Memory B cell (primary cell): ENCODE measurements at regions not wholly inside any gene's neighbourhood (a gene's known extent, or its start where the extent isn't known, plus 50 kb on each side); places are given as distances from the start of the nearest gene placed in this dataset.
"Not testable (repeated sequence)": the region's sequence is repeated elsewhere in the genome, so short reads cannot be mapped to it uniquely, and the experiment has no call there.

ENCODE experiments used
- ATAC-seq: fragments of 150-1000 bp; cut with Tn5 transposase; 2 replicates; pipeline ENCODE4 v1.10.0; 2021; ENCODE audit warnings: low read depth, mild to moderate bottlenecking, moderate library complexity
- DNase-seq, 2 donors: peaks; one replicate each; pipeline ENCODE4 v3.0.0; 2022; ENCODE audit warnings: low spot score in 2 of 2
- H3K27ac Mint-ChIP-seq: one replicate; pipeline ENCODE4 v1.8.0; 2022; ENCODE audit warnings: mild to moderate bottlenecking, moderate library complexity, mixed read lengths
- H3K27me3 Mint-ChIP-seq: one replicate; pipeline ENCODE4 v1.8.0; 2022; ENCODE audit warnings: mixed read lengths
- H3K36me3 Mint-ChIP-seq: one replicate; pipeline ENCODE4 v1.8.0; 2022; ENCODE audit warnings: mild to moderate bottlenecking, mixed read lengths
- H3K4me1 Mint-ChIP-seq: one replicate; pipeline ENCODE4 v1.8.0; 2022; ENCODE audit warnings: mixed read lengths
- H3K4me3 Mint-ChIP-seq: one replicate; pipeline ENCODE4 v1.8.0; 2022; ENCODE audit warnings: mild to moderate bottlenecking, moderate library complexity, mixed read lengths
- H3K9me3 Mint-ChIP-seq: one replicate; pipeline ENCODE4 v1.8.0; 2022; ENCODE audit warnings: mixed read lengths

- ATAC-seq (peak; percentile 70), DNase-seq (peak in 1 of 2 donors; percentile 30)
- H3K4me3 Mint-ChIP-seq = peak overlapping the region; percentile 37
- H3K4me1 Mint-ChIP-seq = peaks cover 47% of the 10 kb centered on the region
- peaks cover 10% of the 10 kb centered on the region for H3K36me3 Mint-ChIP-seq
- H3K27me3 Mint-ChIP-seq = no peaks in the 10 kb centered on the region
- no peaks in the 10 kb centered on the region for H3K9me3 Mint-ChIP-seq
- peak overlapping the region; percentile 96 for H3K27ac Mint-ChIP-seq
Measured at GRCh38 chr6:150689900-150690590, 90.4 kb downstream of the PLEKHG1 start.

DNA sequence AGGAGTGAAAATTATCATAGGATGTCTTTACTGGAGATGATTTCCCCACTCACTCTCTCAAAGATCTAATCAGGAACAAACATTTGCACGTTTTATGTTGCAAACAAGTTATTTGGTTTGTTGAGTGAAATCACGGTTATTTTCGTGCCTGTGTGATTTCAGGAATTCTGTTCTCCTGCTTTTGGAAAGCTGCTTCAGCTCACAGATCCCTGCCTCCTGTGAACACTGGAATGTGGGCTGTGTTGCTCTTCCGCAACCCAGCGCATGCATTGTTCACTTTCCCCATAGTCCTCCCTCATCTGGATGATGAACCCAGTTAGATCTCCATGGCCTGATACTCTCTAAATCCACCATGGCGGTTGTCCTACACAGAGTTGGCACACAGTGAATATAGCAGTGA, 91.0 kb downstream of the PLEKHG1 start:
- H3K4me3 Mint-ChIP-seq = peak overlapping the region; percentile 37

DNA sequence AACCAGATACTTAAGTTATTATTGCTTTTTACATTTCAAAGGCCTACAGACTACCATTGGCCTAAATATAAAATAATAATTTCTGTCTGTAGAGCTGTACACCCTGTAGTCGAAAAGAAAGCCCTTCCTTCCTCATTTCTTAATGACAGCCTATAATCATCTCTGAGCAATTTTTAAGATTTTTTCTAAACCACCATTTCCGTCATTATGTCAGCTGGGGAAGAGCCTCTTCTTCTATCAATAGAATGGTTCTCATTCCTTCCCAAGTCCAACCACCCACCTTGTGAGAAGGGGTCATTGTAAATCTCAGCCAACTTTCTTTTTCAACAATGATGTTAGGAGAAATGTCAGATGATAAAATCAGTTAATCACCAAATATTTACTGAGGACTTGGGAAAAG, 91.8 kb downstream of the PLEKHG1 start:
- peak in 1 of 2 donors; percentile 46 for DNase-seq
- Mint-ChIP-seq H3K36me3 (peaks cover 14% of the 10 kb centered on the region), H3K27ac (peak overlapping the region; percentile 96), H3K4me3 (peak overlapping the region; percentile 55), H3K9me3 (no peaks in the 10 kb centered on the region), H3K4me1 (peaks cover 40% of the 10 kb centered on the region), H3K27me3 (no peaks in the 10 kb centered on the region)
- ATAC-seq = peak; percentile 86

More for the DNA sequence above, 91.0 kb downstream of the PLEKHG1 start:
- ATAC-seq = no peak
- H3K4me1 Mint-ChIP-seq = peaks cover 45% of the 10 kb centered on the region
- H3K36me3 Mint-ChIP-seq = peaks cover 12% of the 10 kb centered on the region
- DNase-seq = no peak
- H3K9me3 Mint-ChIP-seq = no peaks in the 10 kb centered on the region
- H3K27ac Mint-ChIP-seq = peak overlapping the region; percentile 96
- no peaks in the 10 kb centered on the region for H3K27me3 Mint-ChIP-seq

- ATAC-seq (no peak), DNase-seq (no peak)
- Mint-ChIP-seq H3K27ac (peak overlapping the region; percentile 63), H3K36me3 (peaks cover 15% of the 10 kb centered on the region), H3K4me1 (peaks cover 42% of the 10 kb centered on the region), H3K9me3 (no peaks in the 10 kb centered on the region), H3K27me3 (no peaks in the 10 kb centered on the region), H3K4me3 (no peak overlapping the region)
Measured at GRCh38 chr6:150692604-150693003, 92.9 kb downstream of the PLEKHG1 start.

DNA sequence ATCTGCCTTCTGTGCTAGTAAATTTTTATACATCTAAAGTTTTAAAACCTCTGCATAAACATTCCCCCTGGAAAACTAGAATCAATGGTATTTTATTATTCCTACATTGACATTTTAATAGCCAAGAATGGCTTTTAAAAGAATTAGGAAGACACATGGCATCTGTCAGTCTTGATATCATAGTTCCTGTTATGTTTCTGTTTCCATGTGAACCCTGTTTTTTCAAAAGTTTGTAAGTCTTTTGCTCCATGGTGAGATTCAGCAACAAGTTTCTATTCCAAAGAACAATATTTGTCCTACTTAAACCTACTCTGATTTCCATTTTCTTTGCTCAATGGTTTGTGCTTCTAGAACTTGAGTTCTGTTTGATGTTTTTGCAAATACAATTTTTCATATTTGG, 95.2 kb downstream of the PLEKHG1 start:
- peaks cover 46% of the 10 kb centered on the region for H3K4me1 Mint-ChIP-seq
- H3K27me3 Mint-ChIP-seq = no peaks in the 10 kb centered on the region
- ATAC-seq = no peak
- H3K36me3 Mint-ChIP-seq = peaks cover 12% of the 10 kb centered on the region
- H3K27ac Mint-ChIP-seq = peak overlapping the region; percentile 85
- DNase-seq = no peak
- no peak overlapping the region for H3K4me3 Mint-ChIP-seq
- no peaks in the 10 kb centered on the region for H3K9me3 Mint-ChIP-seq

DNA sequence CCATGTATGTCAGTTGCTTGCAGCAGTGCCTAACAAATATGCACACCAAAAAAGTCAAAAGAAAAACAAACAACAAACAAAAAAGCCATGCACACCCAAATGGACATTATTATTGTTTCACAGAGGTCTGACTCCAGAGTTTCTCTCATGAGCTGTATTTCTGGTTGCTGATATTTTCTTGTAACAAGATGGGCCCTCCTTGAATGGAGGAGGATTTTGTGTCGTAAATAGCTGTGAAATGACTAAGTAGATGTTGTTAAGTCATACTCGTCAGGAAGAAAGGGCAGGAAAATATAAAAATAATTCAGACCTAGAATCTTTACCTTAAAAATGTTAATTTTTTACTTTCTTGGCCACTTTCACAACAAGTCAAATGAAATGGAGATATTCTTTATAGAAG, 96.0 kb downstream of the PLEKHG1 start:
- DNase-seq (no peak), ATAC-seq (no peak)
- peaks cover 39% of the 10 kb centered on the region for H3K4me1 Mint-ChIP-seq
- H3K27me3 Mint-ChIP-seq = no peaks in the 10 kb centered on the region
- peaks cover 12% of the 10 kb centered on the region for H3K36me3 Mint-ChIP-seq
- H3K27ac Mint-ChIP-seq = peak overlapping the region; percentile 85
- no peaks in the 10 kb centered on the region for H3K9me3 Mint-ChIP-seq
- no peak overlapping the region for H3K4me3 Mint-ChIP-seq

DNA sequence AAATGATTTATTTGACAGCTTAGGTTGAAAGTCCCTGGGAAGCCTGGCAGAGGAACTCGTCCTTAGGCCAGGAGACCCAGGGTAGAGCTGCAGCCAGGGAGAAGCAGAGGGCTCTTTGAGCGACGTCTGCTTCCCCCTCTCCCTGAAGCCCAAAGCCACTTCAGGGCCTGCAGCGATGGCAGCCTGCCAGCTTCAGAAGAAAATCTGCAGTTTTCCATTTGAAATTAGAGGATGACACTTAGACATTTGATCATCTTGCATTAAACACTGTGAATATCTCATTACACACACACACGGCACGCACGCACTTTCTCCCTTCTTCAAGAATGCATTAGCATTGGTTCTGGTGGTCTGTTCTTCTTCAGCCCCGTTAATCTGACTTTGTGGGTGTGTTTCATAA, 96.5 kb downstream of the PLEKHG1 start:
- Mint-ChIP-seq H3K4me3 (no peak overlapping the region), H3K9me3 (no peaks in the 10 kb centered on the region), H3K36me3 (peaks cover 12% of the 10 kb centered on the region), H3K27me3 (no peaks in the 10 kb centered on the region), H3K4me1 (peaks cover 35% of the 10 kb centered on the region), H3K27ac (peak overlapping the region; percentile 82)
- ATAC-seq (no peak), DNase-seq (no peak)

DNA sequence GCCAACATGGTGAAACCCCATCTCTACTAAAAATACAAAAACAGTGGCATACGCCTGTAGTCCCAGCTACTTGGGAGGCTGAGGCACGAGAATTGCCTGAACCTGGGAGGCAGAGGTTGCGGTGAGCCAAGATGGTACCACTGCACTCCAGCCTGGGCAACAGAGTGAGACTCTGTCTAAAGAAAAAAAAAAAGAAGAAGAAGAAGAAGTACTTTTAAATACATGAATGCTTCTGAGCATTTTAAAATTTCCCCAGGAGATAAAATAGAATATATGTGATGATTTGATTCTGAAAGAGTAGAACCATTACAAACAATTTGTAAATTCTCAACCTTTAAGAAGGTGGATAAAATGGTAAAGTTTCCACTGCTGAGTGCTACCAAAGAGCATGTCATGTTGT, 97.2 kb downstream of the PLEKHG1 start:
- peak; percentile 20 for ATAC-seq
- Mint-ChIP-seq H3K36me3 (peaks cover 12% of the 10 kb centered on the region), H3K4me3 (peak overlapping the region; percentile 69), H3K4me1 (peaks cover 29% of the 10 kb centered on the region), H3K27ac (peak overlapping the region; percentile 82)
- H3K9me3 Mint-ChIP-seq, H3K27me3 Mint-ChIP-seq, DNase-seq: not testable (repeated sequence)

DNA sequence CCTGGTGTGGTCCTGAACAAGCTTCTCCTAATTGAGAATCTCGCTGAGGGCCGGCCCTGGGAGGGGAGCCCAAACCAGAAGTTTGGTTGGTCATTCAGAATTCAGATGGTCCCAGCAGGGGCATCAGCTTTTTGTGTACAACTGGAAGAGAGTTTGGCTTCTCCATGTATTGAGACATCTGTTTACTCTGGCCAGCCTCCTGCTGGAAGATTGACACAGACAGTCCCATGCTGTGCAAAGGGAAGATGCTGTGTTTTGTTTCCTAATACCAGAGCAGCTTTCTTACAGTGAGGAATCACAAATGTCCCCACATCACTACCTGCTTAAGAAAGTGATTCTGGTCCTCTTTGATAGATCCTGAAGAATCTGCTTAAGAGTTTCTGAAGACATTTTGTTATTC, 97.8 kb downstream of the PLEKHG1 start:
- H3K27ac Mint-ChIP-seq = peak overlapping the region; percentile 82
- H3K4me3 Mint-ChIP-seq = no peak overlapping the region
- no peak for ATAC-seq
- no peaks in the 10 kb centered on the region for H3K27me3 Mint-ChIP-seq
- no peaks in the 10 kb centered on the region for H3K9me3 Mint-ChIP-seq
- DNase-seq = no peak
- peaks cover 12% of the 10 kb centered on the region for H3K36me3 Mint-ChIP-seq
- peaks cover 29% of the 10 kb centered on the region for H3K4me1 Mint-ChIP-seq

GRCh38 chr6:150698391-150698790, 98.7 kb downstream of the PLEKHG1 start:
- DNase-seq (no peak), ATAC-seq (peak; percentile 67)
- no peaks in the 10 kb centered on the region for H3K27me3 Mint-ChIP-seq
- H3K4me3 Mint-ChIP-seq = peak overlapping the region; percentile 57
- no peaks in the 10 kb centered on the region for H3K9me3 Mint-ChIP-seq
- H3K36me3 Mint-ChIP-seq = peaks cover 10% of the 10 kb centered on the region
- peaks cover 32% of the 10 kb centered on the region for H3K4me1 Mint-ChIP-seq
- H3K27ac Mint-ChIP-seq = peak overlapping the region; percentile 82

GRCh38 chr6:150702675-150703074, 103.0 kb downstream of the PLEKHG1 start:
- H3K36me3 Mint-ChIP-seq = peaks cover 4% of the 10 kb centered on the region
- ATAC-seq (peak; percentile 85), DNase-seq (peak in 1 of 2 donors; percentile 18)
- H3K9me3 Mint-ChIP-seq = no peaks in the 10 kb centered on the region
- no peaks in the 10 kb centered on the region for H3K27me3 Mint-ChIP-seq
- H3K27ac Mint-ChIP-seq = peak overlapping the region; percentile 93
- H3K4me1 Mint-ChIP-seq = peaks cover 25% of the 10 kb centered on the region
- peak overlapping the region; percentile 41 for H3K4me3 Mint-ChIP-seq

DNA sequence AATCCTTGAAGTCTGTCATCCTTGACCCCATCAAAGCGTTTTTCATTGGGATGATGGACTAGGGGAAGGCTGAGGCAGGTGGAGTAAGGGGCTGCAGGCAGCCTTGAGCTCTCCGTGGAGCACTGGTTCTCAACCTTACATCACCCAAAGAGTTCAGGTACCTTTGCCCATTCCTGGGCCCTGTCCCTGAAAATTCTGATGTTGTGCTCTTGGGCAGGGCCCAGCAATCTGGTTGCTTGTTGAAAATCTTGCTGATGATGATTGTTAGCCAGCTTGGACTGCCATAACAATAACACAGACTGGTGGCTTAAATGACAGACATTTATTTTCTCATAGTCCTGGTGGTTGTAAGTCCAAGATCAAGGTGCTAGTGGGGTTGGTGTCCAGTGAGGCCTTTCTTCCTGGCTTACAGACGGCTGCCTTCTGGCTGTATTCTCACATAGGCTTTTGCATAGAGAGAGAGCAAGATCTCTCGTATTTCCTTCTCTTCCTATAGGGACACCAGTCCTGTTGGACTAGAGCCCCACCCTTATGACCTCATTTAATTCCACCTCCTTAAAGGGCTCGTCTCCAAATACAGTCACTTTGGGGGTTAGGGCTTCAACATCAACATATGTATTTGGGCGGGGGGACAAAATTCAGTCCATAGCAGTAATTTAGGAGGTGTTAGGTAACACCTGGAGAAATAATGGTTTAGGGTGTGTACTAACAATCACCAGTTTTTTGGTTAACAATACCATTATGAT, 104.9 kb downstream of the PLEKHG1 start:
- no peaks in the 10 kb centered on the region for H3K27me3 Mint-ChIP-seq
- H3K4me1 Mint-ChIP-seq = peaks cover 25% of the 10 kb centered on the region
- H3K36me3 Mint-ChIP-seq = peaks cover 6% of the 10 kb centered on the region
- ATAC-seq (no peak), DNase-seq (no peak)
- no peaks in the 10 kb centered on the region for H3K9me3 Mint-ChIP-seq
- H3K4me3 Mint-ChIP-seq = no peak overlapping the region
- peak overlapping the region; percentile 93 for H3K27ac Mint-ChIP-seq

- no peak for DNase-seq
- Mint-ChIP-seq H3K9me3 (no peaks in the 10 kb centered on the region), H3K4me3 (no peak overlapping the region), H3K27ac (peak overlapping the region; percentile 47), H3K4me1 (peaks cover 25% of the 10 kb centered on the region), H3K36me3 (peaks cover 9% of the 10 kb centered on the region), H3K27me3 (no peaks in the 10 kb centered on the region)
- ATAC-seq = no peak
Measured at GRCh38 chr6:150705392-150705791, 105.7 kb downstream of the PLEKHG1 start.

DNA sequence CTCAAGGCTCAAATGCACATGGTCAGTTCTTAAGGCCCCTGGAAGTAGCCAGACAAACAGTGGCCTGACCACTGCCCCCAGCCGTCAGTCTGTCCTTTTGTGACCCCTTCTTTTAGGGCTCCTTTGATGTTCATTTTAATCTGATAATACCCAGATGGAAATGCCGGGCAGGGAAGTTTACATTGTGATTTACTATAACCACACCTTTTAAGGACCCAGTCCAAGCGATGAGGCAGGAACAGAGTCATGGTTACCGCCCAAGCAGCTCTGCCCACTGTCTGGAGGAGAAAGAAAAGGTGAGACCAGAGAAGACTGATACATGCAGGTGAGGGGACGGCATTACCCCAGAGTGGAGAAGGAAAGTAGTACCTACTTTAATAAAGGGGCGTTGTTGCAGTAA, 110.6 kb downstream of the PLEKHG1 start:
- H3K36me3 Mint-ChIP-seq = peaks cover 20% of the 10 kb centered on the region

More for the DNA sequence above, 110.6 kb downstream of the PLEKHG1 start:
- Mint-ChIP-seq H3K4me1 (peaks cover 33% of the 10 kb centered on the region), H3K27ac (no peak overlapping the region), H3K27me3 (no peaks in the 10 kb centered on the region), H3K9me3 (no peaks in the 10 kb centered on the region), H3K4me3 (no peak overlapping the region)
- DNase-seq = no peak
- ATAC-seq = no peak
